Stimulated activated CD8-positive, alpha-beta memory T cell treated with anti-CD3 and anti-CD28 coated beads, Interleukin-15, amount 100 ng/mL, for 48 hours (primary cell): ENCODE measurements at regions not wholly inside any gene's neighbourhood (a gene's known extent, or its start where the extent isn't known, plus 50 kb on each side); places are given as distances from the start of the nearest gene placed in this dataset.

Experiments used
- DNase-seq, 2 donors: peaks; one replicate each; pipeline ENCODE4 v3.0.0-alpha.2; 2020; ENCODE audit warnings: low read depth in 2 of 2

GRCh38 chr2:19722531-19722971 lies 179.2 kb downstream of the TTC32 start:
- DNase-seq, result no peak

- DNase-seq, result no peak
Observed at GRCh38 chr2:19720306-19720705, 181.5 kb downstream of the TTC32 start.

- DNase-seq, result no peak
Observed at GRCh38 chr2:19719540-19719939, 182.2 kb downstream of the TTC32 start.

- no peak for DNase-seq
Observed at GRCh38 chr2:19717446-19717845, 184.3 kb downstream of the TTC32 start.

GRCh38 chr2:19714926-19715325 lies 186.9 kb downstream of the TTC32 start:
- no peak for DNase-seq

GRCh38 chr2:19712850-19713249 lies 188.9 kb downstream of the TTC32 start:
- DNase-seq, result no peak

- no peak for DNase-seq
Observed at GRCh38 chr2:19711470-19712372, 190.1 kb downstream of the TTC32 start.

GRCh38 chr2:19710230-19710629 lies 191.6 kb downstream of the TTC32 start:
- no peak for DNase-seq

GRCh38 chr2:19709553-19709952 lies 192.2 kb downstream of the TTC32 start:
- DNase-seq, result no peak

- DNase-seq, result no peak
Observed at GRCh38 chr2:19708776-19709175, 193.0 kb downstream of the TTC32 start.

- DNase-seq, result no peak
Observed at GRCh38 chr2:19706332-19706731, 195.5 kb downstream of the TTC32 start.

GRCh38 chr2:19702267-19702666 lies 199.5 kb downstream of the TTC32 start:
- no peak for DNase-seq

- no peak for DNase-seq
Observed at GRCh38 chr2:19700861-19701585, 200.8 kb downstream of the TTC32 start.

- no peak for DNase-seq
Observed at GRCh38 chr2:19697131-19697530, 204.7 kb downstream of the TTC32 start.

- DNase-seq, result no peak
Observed at GRCh38 chr2:19695706-19696105, 206.1 kb downstream of the TTC32 start.

- DNase-seq, result no peak
Observed at GRCh38 chr2:19691892-19692291, 209.9 kb downstream of the TTC32 start.

- no peak for DNase-seq
Observed at GRCh38 chr2:19690429-19690828, 211.4 kb downstream of the TTC32 start.

GRCh38 chr2:19689646-19690168 lies 212.1 kb downstream of the TTC32 start:
- DNase-seq, result no peak

- no peak for DNase-seq
Observed at GRCh38 chr2:19688059-19688458, 213.7 kb downstream of the TTC32 start.

- DNase-seq, result no peak
Observed at GRCh38 chr2:19687017-19687659, 214.6 kb downstream of the TTC32 start.

GRCh38 chr2:19686439-19686838 lies 215.3 kb downstream of the TTC32 start:
- DNase-seq, result no peak

- no peak for DNase-seq
Observed at GRCh38 chr2:19685731-19686130, 216.1 kb downstream of the TTC32 start.
